Smooth muscle cell (in vitro differentiated cells): ENCODE measurements at regions not wholly inside any gene's neighbourhood (a gene's known extent, or its start where the extent isn't known, plus 50 kb on each side); places are given as distances from the start of the nearest gene placed in this dataset.
A peak's percentile ranks its signal among the peaks of the same experiment; 100 is the strongest.

Source experiments
- DNase-seq: peaks from one replicate; lab custom pipeline; 2025; ENCODE audit not compliant: unreplicated experiment; lab: John Stamatoyannopoulos, UW
- H2AFZ ChIP-seq: fragments of 200-600 bp; sonication (generic); 2 replicates; pipeline ENCODE4 v1.6.0; 2016; ENCODE audit warnings: antibody characterized with exemption, low read depth, mild to moderate bottlenecking
- H3F3A ChIP-seq: fragments of 200-600 bp; sonication (generic); 2 replicates; pipeline ENCODE4 v1.6.0; 2017; ENCODE audit warnings: antibody characterized with exemption, low read depth
- H3K27ac ChIP-seq: fragments of 200-600 bp; sonication (generic); 2 replicates; pipeline ENCODE4 v1.5.1; 2016; ENCODE audit warnings: low read depth, mild to moderate bottlenecking
- H3K27me3 ChIP-seq: fragments of 200-600 bp; sonication (generic); 2 replicates; pipeline ENCODE4 v1.6.1; 2016; ENCODE audit warnings: low read depth, mild to moderate bottlenecking
- H3K36me3 ChIP-seq: fragments of 200-600 bp; sonication (generic); 2 replicates; pipeline ENCODE4 v1.5.1; 2016; ENCODE audit warnings: low read depth
- H3K4me1 ChIP-seq: fragments of 200-600 bp; sonication (generic); 2 replicates; pipeline ENCODE4 v1.5.1; 2016; ENCODE audit warnings: low read depth
- H3K4me2 ChIP-seq: fragments of 200-600 bp; sonication (generic); 2 replicates; pipeline ENCODE4 v1.6.0; 2016; ENCODE audit warnings: mild to moderate bottlenecking
- H3K4me3 ChIP-seq: fragments of 200-600 bp; sonication (generic); 2 replicates; pipeline ENCODE4 v1.5.1; 2016; ENCODE audit warnings: mild to moderate bottlenecking
- H3K79me2 ChIP-seq: fragments of 200-600 bp; sonication (generic); 2 replicates; pipeline ENCODE4 v1.6.0; 2016; ENCODE audit warnings: low read depth, mild to moderate bottlenecking
- H3K9ac ChIP-seq: fragments of 200-600 bp; sonication (generic); 2 replicates; pipeline ENCODE4 v1.6.0; 2016; ENCODE audit warnings: low read depth
- H3K9me3 ChIP-seq: fragments of 200-600 bp; sonication (generic); replicated peaks from 2 replicates; pipeline ENCODE4 v1.5.1; 2016; ENCODE audit warnings: low read depth
- H4K20me1 ChIP-seq: fragments of 200-600 bp; sonication (generic); 2 replicates; pipeline ENCODE4 v1.6.0; 2016; ENCODE audit warnings: low read depth
- WGBS: methylation state at CpG from one replicate; pipeline ENCODE4 v1.1.7; 2016; ENCODE audit warnings: low lambda C conversion rate; 5-methylcytosine and 5-hydroxymethylcytosine counted together
- TF ChIP-seq, protein P1 (sequence below): fragments of 200-600 bp; sonication (generic); IDR thresholded peaks from 2 replicates; pipeline ENCODE4 v1.5.1; 2017; ENCODE audit warnings: borderline replicate concordance, mild to moderate bottlenecking, antibody characterized with exemption; ENCODE audit not compliant: insufficient read depth, poor library complexity, severe bottlenecking

DNA sequence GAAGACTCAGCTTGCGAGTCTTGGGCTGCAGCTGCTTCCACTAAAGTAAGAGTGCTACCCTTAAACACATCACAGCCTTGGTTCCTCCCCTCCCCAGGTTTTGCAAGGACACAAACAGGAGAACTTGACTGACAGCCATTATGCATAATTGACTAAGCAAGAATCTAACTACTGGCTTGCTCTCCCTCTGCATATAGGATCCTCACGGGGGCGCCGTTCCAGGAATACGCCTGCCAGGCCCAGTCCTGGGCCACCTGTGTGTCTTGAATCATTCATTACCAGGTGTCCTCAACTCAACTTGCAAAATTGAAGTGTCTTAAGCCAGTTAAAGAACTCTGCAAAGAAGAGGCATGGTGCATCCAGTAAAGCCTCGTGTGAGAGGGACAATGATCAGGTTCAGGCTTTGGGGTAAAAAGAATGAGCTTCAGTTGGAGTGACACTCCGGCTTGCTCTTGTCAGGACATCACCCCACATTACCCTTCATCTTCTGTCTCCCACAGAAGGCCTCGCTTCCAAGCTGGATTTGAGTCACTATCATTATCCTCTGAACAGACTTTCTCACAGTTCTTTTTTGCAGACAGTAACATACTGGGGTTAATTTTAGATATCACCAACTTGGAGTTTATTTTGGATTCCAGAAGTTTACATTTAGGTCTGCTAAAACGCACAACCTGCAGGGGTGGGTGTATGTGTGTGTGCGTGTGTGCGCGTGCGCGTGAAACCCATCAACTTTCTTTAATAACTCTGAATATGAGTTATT, 273.5 kb upstream of the HS3ST1 start:
- H3K4me1 ChIP-seq, result peaks cover 9% of the 10 kb centered on the region
- no peaks in the 10 kb centered on the region for H3K27me3 ChIP-seq
- H3K9me3 ChIP-seq, result no peaks in the 10 kb centered on the region
- no peak overlapping the region for H3K9ac ChIP-seq
- no peak overlapping the region for H3K27ac ChIP-seq
- H3K4me2 ChIP-seq, result no peak overlapping the region
- no peak overlapping the region for H2AFZ ChIP-seq
- no peaks in the 10 kb centered on the region for H4K20me1 ChIP-seq
- peaks cover 5% of the 10 kb centered on the region for H3F3A ChIP-seq
- no peak overlapping the region for H3K4me3 ChIP-seq
- TF ChIP-seq, protein P1, sequence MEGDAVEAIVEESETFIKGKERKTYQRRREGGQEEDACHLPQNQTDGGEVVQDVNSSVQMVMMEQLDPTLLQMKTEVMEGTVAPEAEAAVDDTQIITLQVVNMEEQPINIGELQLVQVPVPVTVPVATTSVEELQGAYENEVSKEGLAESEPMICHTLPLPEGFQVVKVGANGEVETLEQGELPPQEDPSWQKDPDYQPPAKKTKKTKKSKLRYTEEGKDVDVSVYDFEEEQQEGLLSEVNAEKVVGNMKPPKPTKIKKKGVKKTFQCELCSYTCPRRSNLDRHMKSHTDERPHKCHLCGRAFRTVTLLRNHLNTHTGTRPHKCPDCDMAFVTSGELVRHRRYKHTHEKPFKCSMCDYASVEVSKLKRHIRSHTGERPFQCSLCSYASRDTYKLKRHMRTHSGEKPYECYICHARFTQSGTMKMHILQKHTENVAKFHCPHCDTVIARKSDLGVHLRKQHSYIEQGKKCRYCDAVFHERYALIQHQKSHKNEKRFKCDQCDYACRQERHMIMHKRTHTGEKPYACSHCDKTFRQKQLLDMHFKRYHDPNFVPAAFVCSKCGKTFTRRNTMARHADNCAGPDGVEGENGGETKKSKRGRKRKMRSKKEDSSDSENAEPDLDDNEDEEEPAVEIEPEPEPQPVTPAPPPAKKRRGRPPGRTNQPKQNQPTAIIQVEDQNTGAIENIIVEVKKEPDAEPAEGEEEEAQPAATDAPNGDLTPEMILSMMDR, result no peak
- no peaks in the 10 kb centered on the region for H3K79me2 ChIP-seq
- WGBS, result 89% methylated on average over 14 of the region's 14 CpGs
- no peaks in the 10 kb centered on the region for H3K36me3 ChIP-seq
- DNase-seq, result no peak

DNA sequence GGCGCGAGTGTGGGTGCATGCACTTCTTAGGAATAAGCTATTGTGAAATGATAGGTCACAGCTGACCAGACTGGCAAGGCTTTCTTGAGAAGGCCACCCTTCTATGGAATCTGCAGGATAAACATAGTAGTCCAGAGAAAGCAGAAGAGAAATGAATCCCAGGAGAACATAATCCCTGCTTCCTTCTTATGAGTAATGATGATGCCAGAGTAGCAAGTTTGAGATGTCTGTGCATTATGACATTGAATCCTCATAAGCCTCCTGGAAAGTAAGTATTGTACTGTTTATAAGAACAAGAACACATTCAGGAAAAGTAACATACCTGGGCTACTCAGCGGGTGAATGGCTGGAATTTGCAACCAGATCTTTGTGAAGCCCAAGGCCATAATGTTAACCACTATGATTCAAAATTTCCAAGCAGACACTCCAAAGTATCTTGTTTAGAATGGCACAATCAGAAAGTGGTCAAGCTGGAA, 272.1 kb upstream of the HS3ST1 start:
- no peak for DNase-seq
- Histone ChIP-seq H3K9me3 (no peaks in the 10 kb centered on the region), H3K4me3 (no peak overlapping the region), H3K36me3 (no peaks in the 10 kb centered on the region), H3K27ac (peak overlapping the region; percentile 74), H2AFZ (no peak overlapping the region), H4K20me1 (no peaks in the 10 kb centered on the region), H3F3A (peaks cover 5% of the 10 kb centered on the region), H3K4me1 (peaks cover 9% of the 10 kb centered on the region), H3K27me3 (no peaks in the 10 kb centered on the region), H3K9ac (no peak overlapping the region), H3K4me2 (peak overlapping the region; percentile 50), H3K79me2 (no peaks in the 10 kb centered on the region)
- TF ChIP-seq, protein P1, result no peak
- WGBS, result 72% methylated on average over 3 of the region's 3 CpGs

DNA sequence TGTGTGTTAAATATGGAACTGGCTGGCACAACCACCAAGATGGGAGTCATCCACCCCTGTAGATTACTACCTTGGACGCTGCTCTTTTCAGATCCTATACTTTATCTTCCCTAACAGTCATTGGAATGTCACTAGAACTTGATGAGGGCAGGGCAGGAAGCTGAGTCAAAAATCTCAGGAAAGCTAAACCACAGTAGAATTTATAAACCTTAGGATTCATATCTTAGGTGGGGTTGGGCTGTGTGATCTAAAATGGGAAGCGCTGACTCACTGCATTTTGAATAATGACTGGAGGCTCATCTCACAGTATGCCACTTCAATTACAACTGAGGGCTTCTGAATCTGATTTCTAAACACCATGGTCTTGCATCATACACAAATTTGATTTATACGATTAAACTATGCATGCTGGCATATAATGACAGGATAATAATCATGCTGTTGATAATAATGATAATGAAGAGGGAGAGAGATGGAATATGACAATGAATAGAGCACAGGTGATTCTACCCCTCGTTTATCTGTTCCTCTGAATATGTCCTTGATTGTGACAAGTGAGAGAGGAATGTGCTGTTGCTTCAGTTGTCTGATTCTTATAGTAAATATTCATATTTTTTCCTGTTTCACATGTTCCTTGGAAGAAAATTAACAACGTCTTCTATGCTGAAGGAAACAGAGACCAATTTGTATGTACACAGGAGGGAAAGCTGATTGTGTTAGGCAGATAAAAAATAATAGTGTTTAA, 270.3 kb upstream of the HS3ST1 start:
- DNase-seq, result no peak
- H3K4me3 ChIP-seq, result no peak overlapping the region
- peak overlapping the region; percentile 74 for H3K27ac ChIP-seq
- TF ChIP-seq, protein P1, result no peak
- WGBS, result 66% methylated on average over 5 of the region's 5 CpGs
- no peak overlapping the region for H3K9ac ChIP-seq
- H3K27me3 ChIP-seq, result no peaks in the 10 kb centered on the region
- H3K4me1 ChIP-seq, result peaks cover 9% of the 10 kb centered on the region
- H3K36me3 ChIP-seq, result no peaks in the 10 kb centered on the region
- H2AFZ ChIP-seq, result no peak overlapping the region
- no peaks in the 10 kb centered on the region for H3K79me2 ChIP-seq
- peaks cover 5% of the 10 kb centered on the region for H3F3A ChIP-seq
- no peaks in the 10 kb centered on the region for H3K9me3 ChIP-seq
- peak overlapping the region; percentile 20 for H3K4me2 ChIP-seq
- H4K20me1 ChIP-seq, result no peaks in the 10 kb centered on the region
